Fibroblast of skin of abdomen (primary cell): ENCODE measurements at regions not wholly inside any gene's neighbourhood (a gene's known extent, or its start where the extent isn't known, plus 50 kb on each side); places are given as distances from the start of the nearest gene placed in this dataset.
"Not testable (repeated sequence)": the region's sequence is repeated elsewhere in the genome, so short reads cannot be mapped to it uniquely, and the experiment has no call there.

Source experiments
- DNase-seq: peaks from one replicate; pipeline ENCODE4 v3.0.0-alpha.2; 2013

GRCh38 chr6:63441266-63441956 is 121.6 kb upstream of the LGSN start:
- no peak for DNase-seq

- DNase-seq, result no peak
Observed at GRCh38 chr6:63442870-63443269, 123.1 kb upstream of the LGSN start.

- DNase-seq, result no peak
Observed at GRCh38 chr6:63444768-63445167, 125.0 kb upstream of the LGSN start.

- no peak for DNase-seq
Observed at GRCh38 chr6:63446405-63446804, 125.9 kb upstream of the LOC128125822 start.

- DNase-seq, result no peak
Observed at GRCh38 chr6:63447134-63447533, 125.1 kb upstream of the LOC128125822 start.

GRCh38 chr6:63448229-63448628 is 124.1 kb upstream of the LOC128125822 start:
- DNase-seq, result no peak

- DNase-seq, result no peak
Observed at GRCh38 chr6:63449714-63450113, 122.6 kb upstream of the LOC128125822 start.

GRCh38 chr6:63451238-63451637 is 121.0 kb upstream of the LOC128125822 start:
- no peak for DNase-seq

GRCh38 chr6:63452125-63452524 is 120.2 kb upstream of the LOC128125822 start:
- no peak for DNase-seq

- DNase-seq, result no peak
Observed at GRCh38 chr6:63456734-63457133, 115.5 kb upstream of the LOC128125822 start.

- no peak for DNase-seq
Observed at GRCh38 chr6:63458480-63459115, 113.7 kb upstream of the LOC128125822 start.

GRCh38 chr6:63459814-63460213 is 112.5 kb upstream of the LOC128125822 start:
- no peak for DNase-seq

GRCh38 chr6:63460971-63461370 is 111.3 kb upstream of the LOC128125822 start:
- DNase-seq, result no peak

- DNase-seq, result no peak
Observed at GRCh38 chr6:63464060-63464459, 108.2 kb upstream of the LOC128125822 start.

- no peak for DNase-seq
Observed at GRCh38 chr6:63465750-63466149, 106.5 kb upstream of the LOC128125822 start.

- DNase-seq, result no peak
Observed at GRCh38 chr6:63466242-63466733, 106.0 kb upstream of the LOC128125822 start.

- DNase-seq, result no peak
Observed at GRCh38 chr6:63467247-63467954, 104.9 kb upstream of the LOC128125822 start.

GRCh38 chr6:63471145-63471544 is 101.1 kb upstream of the LOC128125822 start:
- DNase-seq, result not testable (repeated sequence)

- no peak for DNase-seq
Observed at GRCh38 chr6:63471654-63472053, 100.6 kb upstream of the LOC128125822 start.

- no peak for DNase-seq
Observed at GRCh38 chr6:63475707-63476106, 96.6 kb upstream of the LOC128125822 start.

GRCh38 chr6:63476302-63476701 is 96.0 kb upstream of the LOC128125822 start:
- DNase-seq, result no peak

- DNase-seq, result no peak
Observed at GRCh38 chr6:63477422-63478040, 94.7 kb upstream of the LOC128125822 start.

- no peak for DNase-seq
Observed at GRCh38 chr6:63478734-63479133, 93.5 kb upstream of the LOC128125822 start.
